Spleen (tissue), 11 donors: ENCODE measurements at regions not wholly inside any gene's neighbourhood (a gene's known extent, or its start where the extent isn't known, plus 50 kb on each side); places are given as distances from the start of the nearest gene placed in this dataset.

Experiments
- DNase-seq: peaks from one replicate; pipeline ENCODE4 v3.0.0-alpha.2; 2020
- H3K27ac ChIP-seq, 8 donors: fragments of 200-600 bp; sonication (generic) in 7 of 8; 1 replicate in 4 of 8; 2 replicates in 4 of 8; pipeline versions ENCODE4 v1.5.0 to v1.8.0; 2016 to 2021; ENCODE audit warnings: inconsistent platforms in 4 of 8, mild to moderate bottlenecking in 4 of 8, moderate library complexity in 1 of 8
- H3K27me3 ChIP-seq, 7 donors: fragments of 200-600 bp; sonication (generic) in 6 of 7; replicated peaks in 1 of 7; 1 replicate in 4 of 7; 2 replicates in 3 of 7; pipeline versions ENCODE4 v1.5.0 to v1.8.0; 2016 to 2021; ENCODE audit warnings: inconsistent platforms in 3 of 7, mild to moderate bottlenecking in 1 of 7
- H3K36me3 ChIP-seq, 6 donors: fragments of 200-600 bp; sonication (generic) in 5 of 6; 1 replicate in 4 of 6; 2 replicates in 2 of 6; pipeline versions ENCODE4 v1.5.0 to v1.8.0; 2016 to 2021; ENCODE audit warnings: inconsistent platforms in 2 of 6
- H3K4me1 ChIP-seq, 6 donors: fragments of 200-600 bp; sonication (generic) in 5 of 6; 1 replicate in 3 of 6; 2 replicates in 3 of 6; pipeline versions ENCODE4 v1.5.0 to v1.8.0; 2016 to 2021; ENCODE audit warnings: inconsistent platforms in 3 of 6
- H3K4me3 ChIP-seq, 8 donors: fragments of 200-600 bp; sonication (generic) in 7 of 8; 1 replicate in 4 of 8; 2 replicates in 4 of 8; pipeline versions ENCODE4 v1.5.0 to v1.8.0; 2016 to 2021; ENCODE audit warnings: inconsistent platforms in 4 of 8, mild to moderate bottlenecking in 4 of 8, moderate library complexity in 2 of 8
- H3K9me3 ChIP-seq, 8 donors: fragments of 200-600 bp; sonication (generic) in 7 of 8; 1 replicate in 4 of 8; 2 replicates in 4 of 8; pipeline versions ENCODE4 v1.5.0 to v1.8.0; 2016 to 2021; ENCODE audit warnings: inconsistent platforms in 4 of 8
- POLR2A ChIP-seq, 3 donors: fragments of 450-650 bp; IDR thresholded peaks; one replicate each; pipeline ENCODE4 v1.5.1; 2017; ENCODE audit warnings: antibody characterized with exemption in 3 of 3, mild to moderate bottlenecking in 1 of 3
- POLR2AphosphoS5 ChIP-seq, 3 donors: sonication (generic); formaldehyde crosslinking; IDR thresholded peaks; one replicate each; pipeline ENCODE4 v1.5.1; 2017; ENCODE audit warnings: antibody characterized with exemption in 3 of 3
- WGBS, 5 donors: extraction: QIAGEN DNeasy Blood & Tissue Kit in 3 of 5; methylation state at CpG; one replicate each; pipeline versions ENCODE4 v1.1.5 to v1.1.7; 2013 to 2018; 5-methylcytosine and 5-hydroxymethylcytosine counted together
- intact Hi-C: fragments of 100-400 bp; cut with DNase I; formaldehyde crosslinking; loops from one replicate; pipeline ENCODE4 v1.15.0; 2023; ENCODE audit warnings: low total_unique reads
- TF ChIP-seq, protein P1 (sequence below), 11 experiments: fragments of 200-600 bp in 7 of 11; fragments of 450-650 bp in 4 of 11; sonication (generic) in 4 of 11; IDR thresholded peaks in 8 of 11; conservative IDR thresholded peaks in 3 of 11; 1 replicate in 7 of 11; 2 replicates in 4 of 11; pipeline versions ENCODE4 v1.4.0 to v1.8.0; 2016 to 2021; ENCODE audit warnings: antibody characterized with exemption in 11 of 11, inconsistent platforms in 4 of 11, mild to moderate bottlenecking in 1 of 11
- donor health status: healthy with polysubstance abuse.
- donor health status: DM: no; HTN: no; CAD: no; lungs with moderate emphysema.
- donor health status: DM: no; HTN: no; CAD: no.
- donor health status: Bipolar disorder and iron deficiency.
- donor health status: healthy.
- donor health status: DM: no; HTN: no; CAD: no.
- donor health status: DM: yes; HTN: yes; CAD: no.

DNA sequence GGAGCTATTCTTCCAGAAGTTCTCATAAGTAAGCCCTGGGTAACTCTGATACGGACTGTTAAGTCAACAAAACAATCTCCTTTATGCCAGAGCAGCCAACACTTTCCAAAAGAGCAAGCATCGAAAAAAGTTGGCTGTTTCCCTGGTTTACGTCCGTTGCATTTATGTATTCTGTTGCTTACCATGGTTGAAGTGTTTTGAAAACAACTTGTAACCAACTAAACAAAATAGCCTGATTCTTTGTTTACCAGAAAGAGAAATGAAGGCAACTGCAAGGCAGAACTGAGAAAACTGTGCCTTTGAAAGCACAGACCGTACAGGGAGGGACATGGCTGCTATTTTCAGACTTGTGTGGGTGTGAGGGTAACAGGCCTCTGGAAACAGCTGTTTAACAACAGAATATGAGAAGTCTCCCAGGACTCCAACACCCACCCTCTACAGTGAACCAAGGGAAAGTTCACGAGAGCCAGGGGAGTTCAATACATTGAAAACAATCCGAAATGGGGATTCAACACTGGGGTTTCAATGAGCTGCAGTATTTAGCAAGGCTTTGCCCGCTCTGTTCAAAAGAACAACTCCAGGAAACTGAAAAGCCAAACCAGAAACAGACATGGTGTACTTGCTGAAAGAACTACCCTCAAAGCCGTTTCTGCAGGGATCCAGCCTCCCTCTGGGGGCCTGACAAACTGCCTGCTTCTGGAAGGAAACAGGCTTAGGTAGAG lies 95.8 kb upstream of the EGFL6 start:
- H3K9me3 ChIP-seq: no peaks in the 10 kb centered on the region
- TF ChIP-seq POLR2AphosphoS5 (IDR thresholded peaks at IDR 0.05) (no peak), POLR2A (IDR thresholded peaks at IDR 0.05) (no peak)
- TF ChIP-seq, protein P1, sequence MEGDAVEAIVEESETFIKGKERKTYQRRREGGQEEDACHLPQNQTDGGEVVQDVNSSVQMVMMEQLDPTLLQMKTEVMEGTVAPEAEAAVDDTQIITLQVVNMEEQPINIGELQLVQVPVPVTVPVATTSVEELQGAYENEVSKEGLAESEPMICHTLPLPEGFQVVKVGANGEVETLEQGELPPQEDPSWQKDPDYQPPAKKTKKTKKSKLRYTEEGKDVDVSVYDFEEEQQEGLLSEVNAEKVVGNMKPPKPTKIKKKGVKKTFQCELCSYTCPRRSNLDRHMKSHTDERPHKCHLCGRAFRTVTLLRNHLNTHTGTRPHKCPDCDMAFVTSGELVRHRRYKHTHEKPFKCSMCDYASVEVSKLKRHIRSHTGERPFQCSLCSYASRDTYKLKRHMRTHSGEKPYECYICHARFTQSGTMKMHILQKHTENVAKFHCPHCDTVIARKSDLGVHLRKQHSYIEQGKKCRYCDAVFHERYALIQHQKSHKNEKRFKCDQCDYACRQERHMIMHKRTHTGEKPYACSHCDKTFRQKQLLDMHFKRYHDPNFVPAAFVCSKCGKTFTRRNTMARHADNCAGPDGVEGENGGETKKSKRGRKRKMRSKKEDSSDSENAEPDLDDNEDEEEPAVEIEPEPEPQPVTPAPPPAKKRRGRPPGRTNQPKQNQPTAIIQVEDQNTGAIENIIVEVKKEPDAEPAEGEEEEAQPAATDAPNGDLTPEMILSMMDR (IDR thresholded peaks at IDR 0.05 in 8 of 11, conservative IDR thresholded peaks at IDR 0.05 in 3 of 11): no peak
- H3K4me1 ChIP-seq: peaks cover 0 to 26% (median 0%) of the 10 kb centered on the region in 6 donors
- H3K36me3 ChIP-seq: no peaks in the 10 kb centered on the region
- WGBS, 5 donors: 31 to 61% (median 53%) methylated on average over 8 to 9 of the region's 9 CpGs
- H3K4me3 ChIP-seq: peak overlapping the region in 1 of 8 donors; percentile 29
- intact Hi-C loops: no loop called here
- no peak for DNase-seq
- peak overlapping the region; percentile 68 to 85 (median 82) for H3K27ac ChIP-seq
- peaks cover 0 to 2% (median 0%) of the 10 kb centered on the region in 7 donors for H3K27me3 ChIP-seq

- no peak for DNase-seq
- intact Hi-C loops: no loop called here
- Histone ChIP-seq H3K27me3 (peaks cover 0 to 2% (median 0%) of the 10 kb centered on the region in 7 donors), H3K4me1 (peaks cover 0 to 26% (median 0%) of the 10 kb centered on the region in 6 donors), H3K27ac (peak overlapping the region in 7 of 8 donors; percentile 79 to 85 (median 83)), H3K36me3 (no peaks in the 10 kb centered on the region), H3K9me3 (no peaks in the 10 kb centered on the region), H3K4me3 (no peak overlapping the region)
- 51 to 91% (median 86%) methylated on average over 5 of the region's 5 CpGs for WGBS, 5 donors
- no peak for TF ChIP-seq POLR2AphosphoS5 (IDR thresholded peaks at IDR 0.05)
- TF ChIP-seq POLR2A (IDR thresholded peaks at IDR 0.05): no peak
- TF ChIP-seq, protein P1 (IDR thresholded peaks at IDR 0.05 in 8 of 11, conservative IDR thresholded peaks at IDR 0.05 in 3 of 11): no peak
These were observed 96.4 kb upstream of the EGFL6 start for GRCh38 chrX:13472975-13473374.

GRCh38 chrX:13471269-13471668 lies 98.1 kb upstream of the EGFL6 start:
- Histone ChIP-seq H3K27ac (peak overlapping the region in 3 of 8 donors; percentile 83 to 85 (median 84)), H3K4me1 (peaks cover 0 to 26% (median 0%) of the 10 kb centered on the region in 6 donors), H3K36me3 (no peaks in the 10 kb centered on the region), H3K9me3 (no peaks in the 10 kb centered on the region), H3K4me3 (no peak overlapping the region), H3K27me3 (peaks cover 0 to 2% (median 0%) of the 10 kb centered on the region in 7 donors)
- intact Hi-C loops: no loop called here
- DNase-seq: no peak
- WGBS, 5 donors: 73 to 91% (median 83%) methylated on average over 3 of the region's 3 CpGs
- no peak for TF ChIP-seq POLR2AphosphoS5 (IDR thresholded peaks at IDR 0.05)
- no peak for TF ChIP-seq POLR2A (IDR thresholded peaks at IDR 0.05)
- TF ChIP-seq, protein P1 (IDR thresholded peaks at IDR 0.05 in 8 of 11, conservative IDR thresholded peaks at IDR 0.05 in 3 of 11): no peak

GRCh38 chrX:13470685-13470977 lies 98.8 kb upstream of the EGFL6 start:
- TF ChIP-seq, protein P1 (IDR thresholded peaks at IDR 0.05 in 8 of 11, conservative IDR thresholded peaks at IDR 0.05 in 3 of 11): no peak
- no peak for TF ChIP-seq POLR2A (IDR thresholded peaks at IDR 0.05)
- TF ChIP-seq POLR2AphosphoS5 (IDR thresholded peaks at IDR 0.05): no peak
- peak overlapping the region in 3 of 8 donors; percentile 29 to 85 (median 33) for H3K27ac ChIP-seq
- peaks cover 0 to 26% (median 0%) of the 10 kb centered on the region in 6 donors for H3K4me1 ChIP-seq
- WGBS, 5 donors: 89 to 97% (median 93%) methylated on average over 3 of the region's 3 CpGs
- DNase-seq: no peak
- intact Hi-C loops: no loop called here
- H3K9me3 ChIP-seq: no peaks in the 10 kb centered on the region
- peaks cover 0 to 2% (median 0%) of the 10 kb centered on the region in 7 donors for H3K27me3 ChIP-seq
- H3K4me3 ChIP-seq: no peak overlapping the region
- H3K36me3 ChIP-seq: no peaks in the 10 kb centered on the region
